ENCODE measurements at regions not wholly inside any gene's neighbourhood (a gene's known extent, or its start where the extent isn't known, plus 50 kb on each side); places are given as distances from the start of the nearest gene placed in this dataset.

DNA sequence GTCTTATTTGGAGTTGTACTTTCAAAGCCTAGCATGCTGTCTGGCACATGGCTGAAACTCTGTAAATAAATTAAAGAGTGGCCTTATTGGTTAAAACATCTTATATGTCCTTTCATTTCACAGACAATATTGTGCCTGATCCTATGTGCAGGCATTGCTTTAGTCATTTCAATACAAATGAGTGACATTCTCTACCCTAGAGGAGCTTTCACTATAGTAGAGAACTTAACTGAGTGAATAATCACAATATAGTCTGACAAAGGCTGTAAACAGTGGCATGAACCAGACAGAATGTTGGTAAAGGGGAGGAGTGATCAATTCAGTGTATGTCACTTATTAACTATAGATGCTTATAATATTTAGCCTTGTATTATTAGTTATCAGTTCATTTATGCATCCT lies 481.8 kb downstream of the TFAP2B start:
- H3K27ac ChIP-seq = no peak overlapping the region
- intact Hi-C loops (cut with DNase I) = no loop called here
- no peaks in the 10 kb centered on the region for H3K27me3 ChIP-seq (replicated peaks; ENCODE audit: insufficient read depth)

DNA sequence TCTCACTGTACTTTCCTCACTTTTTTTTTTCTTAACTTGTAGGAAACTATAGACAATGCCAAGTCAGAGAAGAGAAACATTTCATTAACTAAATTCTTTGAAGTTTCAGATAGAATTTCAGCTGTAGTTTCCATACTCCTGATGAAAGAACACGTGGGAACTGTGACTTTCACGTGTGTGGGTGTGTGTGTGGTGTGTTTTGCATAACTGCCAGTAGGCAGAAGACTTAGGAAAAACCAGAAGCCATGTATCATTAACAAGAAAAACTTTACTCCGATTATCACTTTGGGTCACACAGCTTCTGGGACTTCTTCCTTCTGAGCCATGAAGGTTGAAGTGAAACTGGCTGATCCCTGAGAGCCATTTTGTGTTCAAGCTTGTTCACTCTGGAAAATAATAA lies 483.3 kb downstream of the TFAP2B start:
- Histone ChIP-seq H3K4me1 (replicated peaks) (no peaks in the 10 kb centered on the region), H3K27ac (no peak overlapping the region), H3K36me3 (no peaks in the 10 kb centered on the region), H3K4me3 (no peak overlapping the region), H3K9me3 (no peaks in the 10 kb centered on the region), H3K27me3 (replicated peaks; ENCODE audit: insufficient read depth) (no peaks in the 10 kb centered on the region)
- intact Hi-C loops (cut with DNase I) = no loop called here
- TF ChIP-seq, protein P1, sequence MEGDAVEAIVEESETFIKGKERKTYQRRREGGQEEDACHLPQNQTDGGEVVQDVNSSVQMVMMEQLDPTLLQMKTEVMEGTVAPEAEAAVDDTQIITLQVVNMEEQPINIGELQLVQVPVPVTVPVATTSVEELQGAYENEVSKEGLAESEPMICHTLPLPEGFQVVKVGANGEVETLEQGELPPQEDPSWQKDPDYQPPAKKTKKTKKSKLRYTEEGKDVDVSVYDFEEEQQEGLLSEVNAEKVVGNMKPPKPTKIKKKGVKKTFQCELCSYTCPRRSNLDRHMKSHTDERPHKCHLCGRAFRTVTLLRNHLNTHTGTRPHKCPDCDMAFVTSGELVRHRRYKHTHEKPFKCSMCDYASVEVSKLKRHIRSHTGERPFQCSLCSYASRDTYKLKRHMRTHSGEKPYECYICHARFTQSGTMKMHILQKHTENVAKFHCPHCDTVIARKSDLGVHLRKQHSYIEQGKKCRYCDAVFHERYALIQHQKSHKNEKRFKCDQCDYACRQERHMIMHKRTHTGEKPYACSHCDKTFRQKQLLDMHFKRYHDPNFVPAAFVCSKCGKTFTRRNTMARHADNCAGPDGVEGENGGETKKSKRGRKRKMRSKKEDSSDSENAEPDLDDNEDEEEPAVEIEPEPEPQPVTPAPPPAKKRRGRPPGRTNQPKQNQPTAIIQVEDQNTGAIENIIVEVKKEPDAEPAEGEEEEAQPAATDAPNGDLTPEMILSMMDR (IDR thresholded peaks at IDR 0.05) = no peak
- TF ChIP-seq POLR2A (IDR thresholded peaks at IDR 0.05) = no peak
- TF ChIP-seq POLR2AphosphoS5 (IDR thresholded peaks at IDR 0.05) = no peak
- no peak for DNase-seq (ENCODE audit: low spot score)
- 43% methylated on average over 3 of the region's 3 CpGs for WGBS

More for the DNA sequence above, 481.8 kb downstream of the TFAP2B start:
- H3K36me3 ChIP-seq = no peaks in the 10 kb centered on the region
- H3K4me1 ChIP-seq (replicated peaks) = no peaks in the 10 kb centered on the region
- no peak overlapping the region for H3K4me3 ChIP-seq
- DNase-seq (ENCODE audit: low spot score) = no peak
- TF ChIP-seq POLR2AphosphoS5 (IDR thresholded peaks at IDR 0.05) = no peak
- TF ChIP-seq, protein P1 (IDR thresholded peaks at IDR 0.05) = no peak
- no peak for TF ChIP-seq POLR2A (IDR thresholded peaks at IDR 0.05)
- no peaks in the 10 kb centered on the region for H3K9me3 ChIP-seq

DNA sequence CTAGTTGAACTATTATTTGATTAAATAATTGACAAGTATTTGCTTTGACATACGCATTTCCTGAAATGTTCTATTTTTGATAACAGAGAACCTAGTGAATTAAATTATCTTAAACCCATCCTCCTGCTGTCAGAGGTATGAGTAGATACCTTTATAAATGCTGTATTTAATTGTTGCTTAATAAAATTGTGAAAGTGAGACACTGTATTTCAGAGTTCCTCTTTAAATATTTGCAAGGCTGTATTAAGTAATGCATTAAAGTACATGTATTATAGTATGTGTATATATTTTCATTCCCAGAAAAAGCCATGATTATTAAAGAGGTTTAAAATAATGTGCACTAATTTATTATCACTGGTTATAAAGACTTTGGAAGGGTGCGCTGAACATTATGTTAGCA lies 483.8 kb downstream of the TFAP2B start:
- intact Hi-C loops (cut with DNase I) = no loop called here
- TF ChIP-seq, protein P1 (IDR thresholded peaks at IDR 0.05) = no peak
- TF ChIP-seq POLR2A (IDR thresholded peaks at IDR 0.05) = no peak
- no peak for TF ChIP-seq POLR2AphosphoS5 (IDR thresholded peaks at IDR 0.05)

DNA sequence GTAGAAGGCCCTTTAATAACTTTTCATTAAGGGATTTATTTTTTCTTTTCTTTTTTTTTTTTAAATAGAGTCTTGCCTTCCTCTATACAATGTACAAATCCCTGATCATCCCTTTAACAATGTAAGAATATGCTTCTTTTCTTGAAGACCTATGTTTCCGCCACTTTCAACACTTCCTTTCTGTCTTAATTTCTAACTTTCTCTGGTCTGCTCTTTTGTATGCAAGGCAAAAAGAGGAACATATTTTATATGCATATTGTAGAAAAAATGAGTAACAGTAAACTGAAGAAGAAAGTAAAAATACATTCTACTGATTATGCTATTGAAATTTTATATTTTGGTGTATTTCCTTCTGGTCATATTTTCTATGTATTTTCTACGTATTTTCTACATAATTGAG lies 484.7 kb downstream of the TFAP2B start:
- DNase-seq (ENCODE audit: low spot score) = no peak
- Histone ChIP-seq H3K27ac (no peak overlapping the region), H3K9me3 (no peaks in the 10 kb centered on the region), H3K4me3 (no peak overlapping the region), H3K4me1 (replicated peaks) (no peaks in the 10 kb centered on the region), H3K36me3 (no peaks in the 10 kb centered on the region), H3K27me3 (replicated peaks; ENCODE audit: insufficient read depth) (no peaks in the 10 kb centered on the region)
- TF ChIP-seq POLR2A (IDR thresholded peaks at IDR 0.05) = no peak
- TF ChIP-seq POLR2AphosphoS5 (IDR thresholded peaks at IDR 0.05) = no peak
- TF ChIP-seq, protein P1 (IDR thresholded peaks at IDR 0.05) = no peak
- WGBS = 92% methylated on average over 2 of the region's 2 CpGs
- intact Hi-C loops (cut with DNase I) = no loop called here

More for the DNA sequence above, 483.8 kb downstream of the TFAP2B start:
- no peak for DNase-seq (ENCODE audit: low spot score)
- WGBS = 98% methylated on average over 2 of the region's 2 CpGs
- Histone ChIP-seq H3K9me3 (no peaks in the 10 kb centered on the region), H3K4me3 (no peak overlapping the region), H3K36me3 (no peaks in the 10 kb centered on the region), H3K4me1 (replicated peaks) (no peaks in the 10 kb centered on the region), H3K27me3 (replicated peaks; ENCODE audit: insufficient read depth) (no peaks in the 10 kb centered on the region), H3K27ac (no peak overlapping the region)

DNA sequence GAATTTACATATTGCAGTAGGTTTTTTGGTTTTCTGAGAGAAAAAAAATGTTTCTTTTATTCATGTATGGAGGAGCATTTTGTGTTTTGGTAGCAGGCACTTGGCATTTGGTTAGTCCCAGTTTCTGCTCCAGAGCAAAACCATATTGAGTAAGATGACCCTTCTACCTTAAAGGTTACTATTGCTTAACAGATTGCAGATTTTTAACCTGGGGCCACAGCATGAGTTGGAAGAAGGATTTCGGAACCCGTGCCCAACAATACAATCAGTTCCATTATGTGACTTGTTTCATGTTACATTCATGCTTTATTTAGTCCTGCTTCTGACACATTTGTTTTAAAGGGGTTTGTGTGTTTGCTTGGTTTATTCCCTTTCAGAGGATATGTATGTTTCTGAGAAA lies 496.3 kb downstream of the TFAP2B start:
- no peaks in the 10 kb centered on the region for H3K4me1 ChIP-seq (replicated peaks)
- no peak for TF ChIP-seq POLR2A (IDR thresholded peaks at IDR 0.05)
- TF ChIP-seq POLR2AphosphoS5 (IDR thresholded peaks at IDR 0.05) = no peak
- TF ChIP-seq, protein P1 (IDR thresholded peaks at IDR 0.05) = no peak
- intact Hi-C loops (cut with DNase I) = no loop called here
- DNase-seq (ENCODE audit: low spot score) = no peak
- no peaks in the 10 kb centered on the region for H3K9me3 ChIP-seq
- no peak overlapping the region for H3K4me3 ChIP-seq
- H3K36me3 ChIP-seq = no peaks in the 10 kb centered on the region
- no peak overlapping the region for H3K27ac ChIP-seq
- no peaks in the 10 kb centered on the region for H3K27me3 ChIP-seq (replicated peaks; ENCODE audit: insufficient read depth)
- WGBS = 87% methylated on average over 2 of the region's 2 CpGs

Measured in prostate gland (tissue), 2 donors.